ENCODE measurements at regions not wholly inside any gene's neighbourhood (a gene's known extent, or its start where the extent isn't known, plus 50 kb on each side); places are given as distances from the start of the nearest gene placed in this dataset.

DNA sequence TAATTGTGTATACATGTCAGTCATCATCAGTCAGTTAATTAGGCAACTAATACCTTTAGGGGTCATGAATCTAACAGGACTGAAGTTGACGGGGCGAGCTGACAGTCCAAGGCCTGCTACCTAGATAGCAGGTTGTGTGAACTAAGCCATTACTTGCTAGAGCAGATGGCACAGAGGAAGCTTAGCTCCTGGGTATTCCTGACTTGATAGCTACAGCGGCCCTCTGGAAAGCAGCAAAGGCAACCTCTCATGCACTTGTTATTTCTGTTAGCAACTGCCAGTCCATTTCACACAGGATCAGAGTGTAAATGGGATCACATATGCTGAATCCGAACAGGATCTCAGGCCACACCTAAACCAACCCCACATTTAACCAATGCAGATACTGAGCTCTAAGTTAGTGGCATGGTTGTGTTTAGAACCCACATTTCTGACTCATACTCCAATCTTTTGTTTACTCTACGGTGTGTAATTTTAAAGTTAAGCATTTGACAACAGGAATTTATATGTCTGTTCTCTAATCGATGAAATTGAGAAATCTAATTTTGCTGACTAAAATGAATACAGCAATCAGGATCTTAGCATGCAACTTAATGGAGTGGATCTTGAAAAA, 521.3 kb upstream of the ZNF608 start:
- TF ChIP-seq POLR2A (IDR thresholded peaks at IDR 0.05): no peak
- TF ChIP-seq, protein P1, sequence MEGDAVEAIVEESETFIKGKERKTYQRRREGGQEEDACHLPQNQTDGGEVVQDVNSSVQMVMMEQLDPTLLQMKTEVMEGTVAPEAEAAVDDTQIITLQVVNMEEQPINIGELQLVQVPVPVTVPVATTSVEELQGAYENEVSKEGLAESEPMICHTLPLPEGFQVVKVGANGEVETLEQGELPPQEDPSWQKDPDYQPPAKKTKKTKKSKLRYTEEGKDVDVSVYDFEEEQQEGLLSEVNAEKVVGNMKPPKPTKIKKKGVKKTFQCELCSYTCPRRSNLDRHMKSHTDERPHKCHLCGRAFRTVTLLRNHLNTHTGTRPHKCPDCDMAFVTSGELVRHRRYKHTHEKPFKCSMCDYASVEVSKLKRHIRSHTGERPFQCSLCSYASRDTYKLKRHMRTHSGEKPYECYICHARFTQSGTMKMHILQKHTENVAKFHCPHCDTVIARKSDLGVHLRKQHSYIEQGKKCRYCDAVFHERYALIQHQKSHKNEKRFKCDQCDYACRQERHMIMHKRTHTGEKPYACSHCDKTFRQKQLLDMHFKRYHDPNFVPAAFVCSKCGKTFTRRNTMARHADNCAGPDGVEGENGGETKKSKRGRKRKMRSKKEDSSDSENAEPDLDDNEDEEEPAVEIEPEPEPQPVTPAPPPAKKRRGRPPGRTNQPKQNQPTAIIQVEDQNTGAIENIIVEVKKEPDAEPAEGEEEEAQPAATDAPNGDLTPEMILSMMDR (IDR thresholded peaks at IDR 0.05): no peak
- no peak overlapping the region for H3K4me3 ChIP-seq (ENCODE audit: low read depth, poor library complexity, severe bottlenecking)
- WGBS, 2 donors: 89 to 90% methylated on average over 6 of the region's 6 CpGs
- DNase-seq (ENCODE audit: low spot score in 2 of 2): no peak
- intact Hi-C loops (cut with DNase I; ENCODE audit: low total_unique reads): no loop called here

DNA sequence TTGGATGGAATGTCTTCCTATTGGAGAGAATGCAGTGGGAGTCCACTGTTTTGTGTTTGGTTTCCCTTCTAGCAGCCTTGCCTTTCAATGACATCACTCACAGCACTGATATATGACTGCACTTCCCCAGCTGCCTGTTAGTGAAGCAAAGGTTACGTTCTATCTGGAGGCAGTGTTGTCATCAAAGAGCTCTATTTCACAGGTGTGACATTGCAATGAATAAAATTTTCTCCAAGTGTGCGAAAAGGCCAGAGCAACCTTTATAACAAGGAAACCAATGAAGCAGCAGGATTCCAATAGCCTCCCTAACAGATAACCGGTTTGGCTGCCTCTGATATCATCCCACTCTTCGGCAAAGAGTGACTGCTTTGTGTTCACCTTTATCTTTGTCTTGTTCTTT, 523.5 kb upstream of the ZNF608 start:
- 68 to 84% methylated on average over 4 of the region's 4 CpGs for WGBS, 2 donors
- DNase-seq (ENCODE audit: low spot score in 2 of 2): no peak
- intact Hi-C loops (cut with DNase I; ENCODE audit: low total_unique reads): no loop called here
- no peak overlapping the region for H3K4me3 ChIP-seq (ENCODE audit: low read depth, poor library complexity, severe bottlenecking)
- TF ChIP-seq, protein P1 (IDR thresholded peaks at IDR 0.05): no peak

DNA sequence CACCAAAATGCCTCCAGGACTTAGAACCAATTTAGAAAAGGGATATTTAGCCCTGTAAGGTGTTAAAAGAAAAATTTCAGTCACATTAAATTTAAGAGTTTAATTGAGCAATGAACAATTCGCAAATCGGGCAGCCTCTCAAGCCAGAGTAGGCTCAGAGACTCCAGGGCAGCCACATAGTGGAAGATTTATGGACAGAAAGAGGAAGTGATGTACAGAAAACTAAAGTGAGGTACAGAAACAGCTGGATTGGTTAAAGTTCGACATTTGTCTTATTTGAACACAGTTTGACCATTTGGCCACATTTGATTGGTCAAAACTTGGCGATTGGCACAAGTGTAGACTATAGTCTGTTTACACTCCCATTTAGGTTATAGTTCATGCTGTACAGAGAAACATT, 525.9 kb upstream of the ZNF608 start:
- no peak overlapping the region for H3K4me3 ChIP-seq (ENCODE audit: low read depth, poor library complexity, severe bottlenecking)
- intact Hi-C loops (cut with DNase I; ENCODE audit: low total_unique reads): no loop called here
- no peak for DNase-seq (ENCODE audit: low spot score in 2 of 2)
- no peak for TF ChIP-seq POLR2A (IDR thresholded peaks at IDR 0.05)
- TF ChIP-seq, protein P1 (IDR thresholded peaks at IDR 0.05): no peak
- WGBS, 2 donors: 72 to 88% methylated on average over 4 of the region's 4 CpGs

DNA sequence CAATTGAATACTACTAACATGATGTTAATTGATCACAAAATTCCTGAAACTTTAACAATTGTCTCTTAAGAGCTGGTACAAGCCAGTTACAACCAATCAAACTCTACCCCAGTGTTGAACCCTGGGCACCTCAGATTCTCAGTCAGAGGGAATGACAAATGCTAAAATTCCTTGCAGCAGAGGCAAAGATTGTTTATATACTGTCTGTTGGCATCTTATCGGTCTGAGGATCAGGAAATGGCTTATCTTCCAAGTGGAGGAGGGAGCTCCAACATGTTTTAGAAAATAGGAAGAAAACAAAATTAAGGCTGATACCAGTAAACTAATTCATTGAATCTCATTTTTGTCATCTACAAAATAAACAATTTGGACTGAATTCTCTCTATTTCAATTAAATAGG, 527.8 kb upstream of the ZNF608 start:
- no peak for TF ChIP-seq POLR2A (IDR thresholded peaks at IDR 0.05)
- TF ChIP-seq, protein P1 (IDR thresholded peaks at IDR 0.05): no peak
- WGBS, 2 donors: 48 to 64% methylated on average over 1 of the region's 1 CpG
- intact Hi-C loops (cut with DNase I; ENCODE audit: low total_unique reads): no loop called here

DNA sequence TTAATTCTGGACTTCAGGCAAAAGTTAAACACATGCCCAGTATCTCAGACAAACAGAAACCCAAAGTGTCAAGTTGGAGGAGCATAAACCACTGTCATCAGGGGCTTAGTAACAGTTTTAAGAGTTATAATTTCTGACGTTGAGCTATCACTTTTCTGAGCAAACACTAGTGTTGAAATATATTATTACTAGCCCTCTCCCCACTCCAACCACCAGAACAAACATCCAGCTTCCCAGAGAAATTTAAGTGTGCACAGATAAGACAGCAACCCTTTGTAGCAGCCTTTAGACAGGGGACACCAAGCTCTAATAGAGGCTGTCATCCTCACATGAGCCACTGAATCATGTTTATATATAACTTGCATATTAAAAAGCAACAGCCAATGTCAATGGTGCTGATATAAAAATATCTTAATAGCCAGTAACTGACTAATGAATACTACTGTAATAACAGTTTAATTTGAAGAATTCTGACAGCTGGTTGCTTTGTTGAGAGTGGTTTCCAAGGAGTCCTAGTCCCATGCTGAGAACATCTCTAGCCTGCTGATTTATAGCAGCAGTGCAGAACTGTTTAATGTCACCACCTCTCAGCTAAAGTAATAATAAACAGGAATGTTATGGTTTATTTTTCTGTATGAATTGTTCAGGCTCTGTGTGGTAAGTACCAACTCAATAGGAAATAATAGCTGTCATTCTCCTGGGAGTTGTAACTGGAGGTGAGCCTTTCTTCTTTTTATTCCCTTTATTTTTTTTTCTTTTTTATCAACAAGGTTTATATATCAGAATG, 528.7 kb upstream of the ZNF608 start:
- no peak for DNase-seq (ENCODE audit: low spot score in 2 of 2)
- H3K4me3 ChIP-seq (ENCODE audit: low read depth, poor library complexity, severe bottlenecking): no peak overlapping the region
- intact Hi-C loops (cut with DNase I; ENCODE audit: low total_unique reads): no loop called here
- TF ChIP-seq POLR2A (IDR thresholded peaks at IDR 0.05): no peak
- TF ChIP-seq, protein P1 (IDR thresholded peaks at IDR 0.05): no peak
- WGBS, 2 donors: 57 to 64% methylated on average over 1 of the region's 1 CpG

More for the DNA sequence above, 527.8 kb upstream of the ZNF608 start:
- DNase-seq (ENCODE audit: low spot score in 2 of 2): no peak
- H3K4me3 ChIP-seq (ENCODE audit: low read depth, poor library complexity, severe bottlenecking): no peak overlapping the region

All from lower leg skin (tissue), 4 donors.